ENCODE measurements at regions not wholly inside any gene's neighbourhood (a gene's known extent, or its start where the extent isn't known, plus 50 kb on each side); places are given as distances from the start of the nearest gene placed in this dataset.
"Not testable (repeated sequence)": the region's sequence is repeated elsewhere in the genome, so short reads cannot be mapped to it uniquely, and the experiment has no call there.

DNA sequence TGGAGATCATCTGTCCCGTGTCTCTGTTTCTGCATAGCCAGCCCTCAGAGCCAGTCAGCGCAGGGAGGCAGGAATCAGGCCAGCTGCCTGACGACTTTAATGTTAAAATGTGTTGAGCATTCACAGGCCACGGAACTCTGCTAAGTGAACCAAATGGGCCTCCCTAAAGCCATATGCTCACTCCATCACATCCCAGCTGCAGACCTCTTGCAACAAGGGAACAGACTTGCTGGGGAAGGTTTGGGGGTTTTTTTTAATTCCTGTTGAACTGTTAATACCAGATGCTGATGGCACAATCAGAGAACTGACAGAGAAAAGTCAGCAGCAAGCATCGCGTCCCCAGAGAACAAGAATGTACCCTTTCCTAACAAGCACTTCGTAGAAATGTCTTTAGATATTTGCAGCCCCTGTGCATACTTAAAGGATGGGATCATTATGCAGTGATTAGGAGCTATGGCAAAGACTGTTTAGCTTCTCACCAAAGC, 900.4 kb upstream of the AUTS2 start:
- peak; percentile 81 to 85 for DNase-seq (ENCODE audit: low read depth in 2 of 2)

DNA sequence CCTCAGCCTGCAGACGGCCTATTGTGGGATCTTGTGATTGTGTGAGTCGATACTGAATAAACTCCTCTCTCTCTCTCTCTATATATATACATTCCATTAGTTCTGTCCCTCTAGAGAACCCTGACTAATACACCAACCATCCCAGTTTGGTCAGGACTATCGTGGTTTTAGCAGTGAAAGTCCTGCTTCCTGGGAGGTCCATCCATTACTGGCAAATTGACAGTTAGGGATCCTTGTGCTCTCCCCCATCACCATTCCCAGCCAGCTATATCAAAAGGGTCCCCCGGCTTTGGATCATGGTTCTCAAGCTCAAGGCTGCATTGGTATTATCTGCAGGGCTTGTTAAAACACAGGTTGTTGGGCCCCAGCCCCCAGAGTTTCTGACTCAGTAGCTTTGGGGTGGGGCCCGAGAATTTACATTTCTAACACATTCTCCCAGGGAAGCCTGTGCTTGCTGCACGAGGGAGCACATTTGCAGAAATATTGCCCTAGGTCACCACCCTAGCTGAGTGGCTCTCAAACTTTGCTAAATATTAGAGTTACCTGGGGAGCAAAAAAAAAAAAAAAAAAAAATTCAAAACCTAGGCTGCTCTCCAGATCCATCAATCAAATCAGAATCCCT, 899.1 kb upstream of the AUTS2 start:
- DNase-seq (ENCODE audit: low read depth in 2 of 2) = peak; percentile 97 to 98

DNA sequence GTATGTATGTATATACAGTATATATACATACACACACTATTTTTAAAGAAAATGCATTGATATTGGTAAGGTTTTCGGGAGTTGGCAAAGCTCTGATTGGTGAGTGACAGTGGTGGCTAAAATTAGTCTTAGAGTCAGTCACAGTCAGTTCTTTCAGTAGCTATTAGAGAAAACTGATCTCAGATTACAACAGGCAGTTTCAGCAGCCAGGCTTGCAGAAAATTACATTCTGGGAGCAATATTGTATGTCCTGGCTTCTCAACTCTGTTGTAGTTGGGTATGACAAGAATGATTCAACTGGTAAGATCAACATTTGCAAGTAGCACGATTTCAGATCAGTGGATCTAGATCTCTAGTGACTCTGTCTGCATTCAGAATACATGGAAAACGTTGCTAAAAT, 897.9 kb upstream of the AUTS2 start:
- DNase-seq (ENCODE audit: low read depth in 2 of 2) = peak in 1 of 2 experiments; percentile 43

DNA sequence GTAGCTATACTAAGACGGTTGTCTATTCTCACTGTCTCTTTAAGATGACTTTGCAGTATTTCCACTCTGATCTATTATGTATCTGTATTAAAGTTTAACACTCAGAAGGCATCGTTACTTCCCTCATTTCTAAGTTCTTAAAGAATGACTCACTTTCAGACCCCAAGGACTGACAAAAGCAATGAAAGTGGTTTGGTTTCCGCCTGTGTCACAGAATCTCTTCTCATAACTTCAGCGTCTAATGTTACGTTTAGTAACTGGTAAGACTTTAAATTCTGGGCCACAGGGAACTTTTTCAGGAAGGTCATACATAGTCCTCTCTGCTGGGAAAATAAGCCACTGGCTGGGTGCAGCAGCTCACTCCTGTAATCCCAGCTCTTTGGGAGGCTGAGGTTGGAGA, 892.0 kb upstream of the AUTS2 start:
- peak; percentile 96 to 97 for DNase-seq (ENCODE audit: low read depth in 2 of 2)

DNA sequence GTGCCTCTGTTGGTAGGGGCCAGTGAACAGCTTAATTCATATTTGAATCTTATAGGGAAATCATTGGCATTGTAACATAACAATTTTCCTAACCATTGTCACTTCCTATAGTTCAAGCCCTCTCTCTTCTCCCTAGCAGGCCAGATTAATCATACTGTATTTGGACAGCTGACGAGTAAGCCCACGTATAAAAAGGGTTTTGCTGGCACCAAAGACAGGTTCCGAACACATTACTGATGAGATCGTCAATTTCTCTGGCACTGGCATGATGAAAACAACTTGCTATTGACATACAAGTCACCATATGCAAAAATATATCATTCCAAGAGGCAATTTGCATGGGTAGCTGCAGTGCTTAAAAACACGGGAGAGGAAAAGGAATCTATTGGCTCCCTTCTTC, 891.1 kb upstream of the AUTS2 start:
- no peak for DNase-seq (ENCODE audit: low read depth in 2 of 2)

DNA sequence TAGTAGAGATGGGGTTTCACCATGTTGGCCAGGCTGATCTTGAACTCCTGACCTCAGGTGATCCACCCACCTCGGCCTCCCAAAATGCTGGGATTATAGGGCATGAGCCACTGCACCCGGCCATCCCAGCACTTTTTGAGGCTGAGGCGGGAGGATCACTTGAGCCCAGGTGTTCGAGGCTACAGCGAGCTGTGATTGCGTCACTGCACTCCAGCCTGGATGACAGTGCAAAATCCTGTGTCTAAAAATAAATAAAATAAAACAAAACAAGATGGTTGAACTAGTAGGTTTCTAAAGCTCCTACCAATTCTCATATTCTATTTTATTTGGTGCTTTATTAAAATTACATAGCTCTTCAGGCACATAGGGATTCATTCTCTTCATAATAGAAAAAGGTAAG, 890.3 kb upstream of the AUTS2 start:
- no peak for DNase-seq (ENCODE audit: low read depth in 2 of 2)

DNA sequence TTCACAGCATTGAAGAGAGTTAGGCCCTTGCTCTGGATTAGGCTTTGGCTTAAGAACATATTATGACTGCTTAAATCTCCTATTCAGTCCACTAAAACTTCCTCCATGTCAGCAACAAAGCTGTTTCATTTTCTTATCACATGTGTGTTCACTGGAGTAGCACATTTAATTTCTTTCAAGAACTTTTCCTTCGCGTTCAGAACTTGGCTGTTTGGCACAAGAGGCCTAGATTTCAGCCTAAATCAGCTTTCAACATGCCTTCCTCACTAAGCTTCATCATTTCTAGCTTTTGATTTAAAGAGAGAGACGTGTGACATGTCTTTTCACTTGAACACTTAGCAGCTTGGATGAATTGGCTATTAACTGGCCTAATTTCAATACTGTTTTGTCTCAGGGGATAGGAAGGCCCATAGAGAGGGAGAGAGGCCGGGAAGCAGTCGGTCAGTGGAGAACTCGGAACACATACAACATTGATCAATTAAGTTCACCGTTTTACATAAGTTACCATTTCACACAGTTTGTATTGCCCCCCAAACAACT, 885.2 kb upstream of the AUTS2 start:
- no peak for DNase-seq (ENCODE audit: low read depth in 2 of 2)

DNA sequence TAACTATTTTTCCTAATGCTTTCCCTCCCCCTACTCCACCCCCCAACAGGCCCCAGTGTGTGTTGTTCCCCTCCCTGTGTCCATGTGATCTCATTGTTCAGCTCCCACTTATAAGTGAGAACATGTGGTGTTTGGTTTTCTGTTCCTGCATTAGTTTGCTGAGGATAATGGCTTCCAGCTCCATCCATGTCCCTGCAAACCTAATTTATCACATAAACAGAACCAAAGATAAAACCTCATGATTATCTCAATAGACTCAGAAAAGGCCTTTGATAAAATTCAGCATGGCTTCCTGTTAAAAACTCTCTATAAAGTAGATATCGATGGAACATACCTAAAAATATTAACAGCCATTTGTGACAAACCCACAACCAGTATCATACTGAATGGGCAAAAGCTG, 884.1 kb upstream of the AUTS2 start:
- not testable (repeated sequence) for DNase-seq (ENCODE audit: low read depth in 2 of 2)

DNA sequence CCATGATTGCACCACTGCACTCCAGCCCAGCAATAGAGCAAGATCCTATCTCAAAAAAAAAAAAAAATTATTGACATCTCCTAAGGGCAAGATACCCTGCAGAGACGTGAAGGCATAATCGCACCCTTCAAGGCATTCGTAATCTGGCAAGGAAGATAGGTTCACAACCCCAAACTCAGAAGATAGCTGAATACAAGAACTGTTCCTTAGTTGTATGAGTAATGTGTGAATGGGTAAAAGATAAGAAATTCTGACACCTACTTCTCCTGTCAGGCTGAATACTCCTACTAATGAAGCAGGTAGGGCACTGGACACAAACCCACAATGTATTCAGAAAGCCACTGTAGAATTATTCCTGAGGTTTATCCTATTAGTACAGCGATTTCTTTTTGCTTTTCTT, 882.4 kb upstream of the AUTS2 start:
- no peak for DNase-seq (ENCODE audit: low read depth in 2 of 2)

DNA sequence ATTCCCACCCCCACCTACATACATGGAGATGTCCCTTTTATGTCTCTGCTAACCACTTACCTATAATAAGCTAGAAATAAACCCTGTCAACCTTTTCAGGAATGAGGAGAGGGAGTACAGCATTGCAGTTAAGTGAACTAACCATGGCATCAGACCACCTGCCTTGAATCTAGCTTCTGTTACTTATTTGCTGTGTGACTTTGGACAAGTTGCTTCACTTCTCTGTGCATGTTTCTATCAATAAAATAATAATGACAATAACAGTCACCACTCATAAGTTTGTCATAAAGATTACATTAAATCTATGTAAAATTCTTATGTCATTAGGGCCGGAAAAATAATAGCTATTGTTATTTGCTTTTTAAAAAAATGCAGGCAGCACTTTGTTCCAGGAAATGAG, 881.1 kb upstream of the AUTS2 start:
- DNase-seq (ENCODE audit: low read depth in 2 of 2) = no peak

DNA sequence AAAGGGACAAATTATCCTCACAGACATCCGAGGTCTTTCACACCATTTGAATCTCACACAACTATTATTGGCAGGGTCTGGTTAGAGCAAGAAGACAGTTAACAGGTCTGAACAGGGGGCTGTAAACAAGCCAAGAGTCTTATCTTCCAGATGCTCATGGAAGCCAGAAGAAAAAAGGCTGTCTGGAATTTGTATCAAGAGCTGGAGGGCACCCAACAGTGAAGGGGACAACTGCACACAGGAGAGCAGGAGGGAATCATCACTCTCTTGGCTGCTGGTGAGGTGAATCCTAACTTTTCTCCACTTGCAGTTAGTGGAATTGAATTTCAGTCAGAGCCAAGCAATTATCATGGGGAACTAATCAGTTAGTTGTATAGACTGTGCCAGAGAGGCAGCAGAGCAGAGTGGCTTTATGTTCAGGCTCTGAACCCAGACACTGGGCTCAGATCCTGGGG, 880.2 kb upstream of the AUTS2 start:
- no peak for DNase-seq (ENCODE audit: low read depth in 2 of 2)

DNA sequence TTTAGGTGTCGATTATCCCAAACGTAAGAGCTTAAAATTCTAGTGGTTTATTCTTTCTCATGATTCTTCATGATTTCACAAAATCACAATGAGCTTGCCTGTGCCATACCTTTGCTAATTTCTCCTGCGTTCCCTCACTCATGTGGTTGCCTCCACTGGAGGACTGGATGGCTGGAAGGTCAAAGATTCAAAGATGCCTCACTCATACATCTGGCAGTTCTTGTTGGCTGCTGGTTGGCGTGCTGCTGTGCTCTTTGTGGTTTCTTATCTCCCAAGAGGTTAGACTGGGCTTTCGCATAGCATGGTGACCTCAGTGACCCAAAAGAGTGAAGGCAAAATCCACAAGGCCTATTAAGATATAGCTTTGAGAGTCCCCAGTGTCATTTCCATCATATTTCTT, 877.6 kb upstream of the AUTS2 start:
- DNase-seq (ENCODE audit: low read depth in 2 of 2) = peak; percentile 20 to 26

DNA sequence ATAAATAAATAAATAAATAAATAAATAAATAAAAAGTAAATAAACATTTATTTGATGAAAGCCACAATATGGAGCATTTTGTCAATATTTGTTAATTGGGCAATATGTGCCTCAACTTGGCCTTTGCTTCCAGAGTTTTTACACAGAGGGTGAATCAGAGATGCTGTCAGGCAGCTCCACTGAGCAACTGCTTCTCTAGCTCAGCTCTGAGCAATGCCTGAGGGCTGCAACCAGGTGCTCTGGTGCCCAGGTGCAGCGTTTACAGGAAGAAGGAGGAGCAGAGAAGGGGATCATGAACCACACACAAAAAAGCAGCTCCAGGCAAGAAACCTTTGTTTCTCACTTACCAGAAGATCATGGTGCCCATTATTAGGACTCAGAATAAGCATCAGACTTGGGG, 876.2 kb upstream of the AUTS2 start:
- DNase-seq (ENCODE audit: low read depth in 2 of 2) = no peak

DNA sequence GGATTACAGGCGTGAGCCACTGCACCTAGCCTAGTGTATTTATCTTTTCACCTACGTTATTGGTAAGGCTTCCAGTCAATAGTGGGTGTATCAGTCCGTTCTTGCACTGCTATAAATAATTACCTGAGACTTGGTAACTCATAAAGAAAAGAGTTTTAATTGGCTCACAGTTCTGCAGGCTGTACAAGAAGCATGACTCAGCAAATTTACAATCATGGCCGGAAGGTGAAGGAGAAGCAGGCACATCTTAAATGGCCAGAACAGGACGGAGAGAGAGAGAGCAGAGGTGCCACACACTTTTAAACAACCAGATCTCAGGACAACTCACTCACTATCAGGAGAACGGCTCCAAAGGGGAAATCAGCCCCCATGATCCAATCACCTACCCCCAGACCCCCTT, 873.3 kb upstream of the AUTS2 start:
- no peak for DNase-seq (ENCODE audit: low read depth in 2 of 2)

DNA sequence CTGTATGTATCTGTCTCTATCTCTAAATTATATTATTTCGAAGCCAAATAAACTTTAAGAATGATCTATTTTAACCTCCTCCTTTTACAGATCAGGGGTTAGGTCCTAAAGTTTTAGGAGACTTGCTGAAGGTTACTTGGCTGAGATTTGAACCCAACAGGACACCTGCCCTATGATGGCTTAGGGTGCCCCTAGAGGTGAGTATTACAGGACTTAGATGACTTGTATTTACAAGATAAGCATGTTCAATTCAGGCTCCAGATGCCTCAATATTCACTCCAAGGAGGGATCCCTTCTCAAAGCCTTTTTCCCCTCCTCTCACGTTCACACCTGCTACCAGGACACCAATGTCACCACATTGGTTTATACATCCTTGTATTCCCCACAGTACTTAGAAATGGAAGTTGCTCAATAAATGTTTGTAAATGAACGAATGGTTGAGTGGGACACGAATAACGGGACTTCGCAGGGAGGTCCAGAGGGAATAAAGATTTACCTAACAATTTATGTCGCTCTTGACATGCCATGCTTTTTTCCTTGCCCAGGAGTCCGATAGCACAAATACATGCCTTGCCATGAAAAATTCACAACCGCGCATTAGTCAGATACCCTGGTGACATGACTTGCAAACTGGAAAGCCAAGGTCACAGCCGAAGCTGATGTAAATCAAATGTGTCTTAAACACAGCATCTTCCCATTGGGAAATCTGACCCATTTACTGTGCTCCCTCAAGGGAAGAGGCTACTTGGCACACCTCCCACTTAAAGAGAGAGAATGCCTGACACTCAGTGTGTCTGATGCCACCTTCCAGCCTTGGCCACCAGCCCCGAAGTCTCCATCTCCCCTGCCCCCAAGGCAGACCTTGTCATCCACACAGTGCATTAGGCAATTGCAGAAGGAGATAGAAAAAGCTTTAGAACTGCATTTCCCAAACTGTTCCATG, 872.2 kb upstream of the AUTS2 start:
- DNase-seq (ENCODE audit: low read depth in 2 of 2) = no peak

DNA sequence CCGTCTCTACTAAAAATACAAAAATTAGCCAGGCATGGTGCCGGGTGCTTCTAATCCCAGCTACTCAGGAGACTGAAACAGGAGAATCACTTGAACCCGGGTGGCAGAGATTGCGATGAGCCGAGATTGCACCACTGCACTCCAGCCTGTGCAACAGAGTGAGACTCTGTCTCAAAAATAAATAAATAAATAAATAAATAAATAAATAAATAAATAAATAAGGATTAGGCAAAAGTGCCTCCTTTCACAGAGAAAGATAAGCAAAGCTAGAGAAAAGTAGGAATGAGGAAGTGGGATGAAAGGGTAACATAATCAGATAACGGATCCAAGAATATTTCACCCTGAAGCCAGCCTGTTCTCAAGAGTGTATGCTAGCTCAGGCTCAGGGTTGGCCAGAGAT, 869.6 kb upstream of the AUTS2 start:
- DNase-seq (ENCODE audit: low read depth in 2 of 2) = not testable (repeated sequence)

DNA sequence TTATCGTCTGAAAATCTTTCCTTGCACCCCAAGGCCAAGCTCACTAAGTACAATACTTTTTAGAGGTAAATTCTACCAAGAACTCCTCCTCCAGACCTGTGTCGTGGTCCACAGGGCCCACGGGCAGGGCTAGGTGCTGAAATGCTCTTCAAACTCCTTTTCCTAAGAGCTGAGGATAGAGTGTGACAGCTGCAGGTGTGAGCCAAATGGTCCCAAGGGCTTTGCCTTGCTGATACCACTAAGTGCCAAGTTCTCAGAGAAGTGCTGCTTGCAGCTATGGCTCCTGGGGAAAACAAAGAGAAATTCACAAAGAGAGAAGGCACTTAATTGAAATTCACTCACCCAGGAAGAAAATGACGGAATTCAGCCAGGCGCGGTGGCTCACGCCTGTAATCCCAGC, 868.9 kb upstream of the AUTS2 start:
- no peak for DNase-seq (ENCODE audit: low read depth in 2 of 2)

DNA sequence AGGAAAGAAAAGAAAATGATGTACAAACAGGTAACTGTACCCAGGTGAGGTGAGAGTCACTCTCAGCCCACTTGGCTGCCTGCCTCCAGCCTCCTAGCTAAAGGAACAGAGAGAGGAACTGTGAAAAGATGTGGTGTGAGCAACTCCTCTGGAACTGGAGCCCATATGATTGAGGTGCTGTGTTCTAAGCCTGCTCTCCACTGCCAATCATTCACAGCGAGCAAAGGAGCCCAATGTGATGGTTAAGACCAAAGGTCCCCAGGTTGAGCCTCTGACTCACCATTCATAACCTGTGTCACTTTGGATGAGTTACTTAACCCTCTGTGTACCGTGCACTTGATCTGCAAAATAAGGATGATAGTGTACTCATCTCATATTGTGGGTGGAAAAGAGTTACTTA, 868.1 kb upstream of the AUTS2 start:
- no peak for DNase-seq (ENCODE audit: low read depth in 2 of 2)

DNA sequence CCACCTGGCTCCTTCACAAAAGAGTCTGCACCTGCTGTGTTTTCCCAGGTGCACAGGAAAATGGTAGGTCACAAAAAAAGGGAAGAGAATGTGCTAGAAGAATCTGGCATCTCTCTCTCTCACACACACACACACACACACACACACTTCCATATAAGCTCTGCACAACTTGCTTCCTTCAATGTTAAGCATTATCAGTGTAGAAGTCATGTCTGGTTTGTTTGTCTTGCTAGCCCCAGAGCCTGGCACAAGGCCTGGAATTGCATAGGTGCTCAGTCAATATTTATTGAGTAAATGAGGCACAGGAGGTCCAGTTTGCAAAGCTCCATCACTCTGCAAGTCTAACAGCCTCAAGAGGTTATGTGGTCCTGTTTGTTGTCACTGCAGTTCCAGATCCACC, 867.3 kb upstream of the AUTS2 start:
- DNase-seq (ENCODE audit: low read depth in 2 of 2) = no peak

DNA sequence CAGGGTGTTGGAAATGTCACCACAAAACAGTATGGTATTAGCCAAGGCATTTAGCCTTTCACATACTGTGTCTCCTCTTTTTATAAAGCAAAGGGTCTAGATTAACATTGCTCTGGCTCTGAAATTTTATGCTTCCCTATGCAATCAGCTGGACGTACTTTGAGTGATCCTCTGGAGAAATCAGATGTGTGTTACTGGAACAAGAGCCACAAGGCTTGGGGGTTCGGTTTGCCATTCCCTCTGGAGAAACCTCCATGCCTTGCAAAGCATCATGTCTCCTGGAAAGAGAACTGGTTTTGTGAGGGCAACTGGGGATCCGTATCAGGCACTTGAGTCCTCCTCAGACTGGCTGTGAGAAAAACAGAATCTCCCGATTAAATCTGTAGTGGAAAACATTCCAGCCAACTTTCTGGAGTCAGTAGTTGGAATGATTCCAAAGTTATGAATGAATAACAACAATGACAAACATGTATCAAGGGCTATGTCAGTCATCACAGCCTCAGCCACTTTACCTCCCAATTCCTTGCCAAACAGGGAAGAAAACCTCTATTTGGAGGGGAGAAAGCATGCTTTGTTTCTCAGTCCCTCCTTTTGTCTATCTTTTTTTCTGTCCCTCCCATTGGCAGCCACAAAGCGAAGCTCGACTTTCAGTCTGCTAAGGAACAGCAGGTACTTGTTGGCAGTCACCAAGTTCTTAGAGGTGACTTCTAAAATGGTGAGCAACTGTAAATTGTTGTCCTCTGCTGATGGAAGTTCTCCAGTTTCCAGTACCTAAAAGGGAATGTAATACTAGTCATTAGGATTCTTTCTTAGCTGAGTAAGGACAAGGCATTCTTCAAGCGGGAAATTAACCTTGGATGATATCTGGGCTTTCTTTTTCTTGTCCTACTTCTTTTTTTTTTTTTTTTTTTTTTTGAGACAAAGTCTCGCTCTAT, 864.8 kb upstream of the AUTS2 start:
- DNase-seq (ENCODE audit: low read depth in 2 of 2) = no peak

DNA sequence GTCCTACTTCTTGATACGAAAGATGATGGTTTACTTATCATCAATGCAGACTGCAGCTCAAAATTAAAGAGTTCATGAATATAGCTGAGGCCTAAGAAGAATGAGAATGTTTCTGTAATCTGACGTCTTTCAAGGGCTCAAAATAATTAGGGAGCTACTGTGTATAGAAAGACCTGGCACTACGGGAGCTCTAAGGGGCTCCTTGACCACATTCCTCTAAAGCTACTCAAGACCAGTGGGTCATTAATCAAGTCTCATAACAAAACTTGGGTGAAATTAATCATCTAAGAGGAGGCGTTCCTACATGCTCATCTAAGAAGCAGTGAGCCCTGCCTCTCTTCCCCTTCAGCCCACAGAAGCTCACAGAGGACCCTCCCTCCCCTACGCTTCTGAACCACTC, 863.8 kb upstream of the AUTS2 start:
- DNase-seq (ENCODE audit: low read depth in 2 of 2) = no peak

DNA sequence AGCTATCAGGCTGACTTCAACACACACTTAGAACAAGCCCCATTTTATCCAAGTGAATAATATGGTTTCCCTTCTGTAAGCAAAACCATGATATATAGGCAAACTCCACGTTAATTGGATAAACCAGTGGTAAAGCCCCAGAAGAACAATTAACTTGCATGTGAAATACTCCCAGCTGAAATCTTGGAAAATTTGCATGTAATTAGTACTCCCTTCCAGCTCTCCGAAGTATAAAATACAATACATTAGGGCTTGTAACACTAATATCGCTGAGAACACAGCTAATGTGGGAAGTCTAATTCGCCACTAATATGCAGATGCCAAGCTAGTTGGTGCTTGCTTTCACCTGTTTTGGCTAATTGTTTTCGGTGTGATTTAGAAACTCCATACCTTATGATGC, 859.0 kb upstream of the AUTS2 start:
- no peak for DNase-seq (ENCODE audit: low read depth in 2 of 2)

All from fibroblast of skin of left quadriceps (primary cell).